A673 (cell line): ENCODE measurements at regions not wholly inside any gene's neighbourhood (a gene's known extent, or its start where the extent isn't known, plus 50 kb on each side); places are given as distances from the start of the nearest gene placed in this dataset.

Experiments
- BruUV-seq: library from RNA; stranded (reverse); fragments of 400-500 nt; replicated peaks from 2 replicates; lab custom pipeline; 2021; lab: Mats Ljungman, UMichigan
- CTCF ChIA-PET: fragments of 300-600 bp; sonication (Branson Sonifier 250); formaldehyde crosslinking; loops from one replicate; lab custom pipeline; 2022; ENCODE audit warnings: antibody characterized with exemption; lab: Charles Lee
- POLR2A ChIA-PET: fragments of 300-600 bp; sonication (Branson Sonifier 250); formaldehyde crosslinking; loops from one replicate; lab custom pipeline; 2022; ENCODE audit warnings: antibody characterized with exemption; ENCODE audit not compliant: low non-redundant PET; lab: Charles Lee
- DNase-seq: peaks from one replicate; pipeline ENCODE4 v3.0.0-alpha.2; 2015; ENCODE audit warnings: low spot score
- H3K27ac ChIP-seq: fragments of 200-600 bp; sonication (generic); 2 replicates; pipeline ENCODE4 v1.5.1; 2016; ENCODE audit warnings: mixed run types, low read depth, mild to moderate bottlenecking, mixed read lengths, antibody characterized with exemption, low read length; ENCODE audit not compliant: poor library complexity, severe bottlenecking
- H3K27me3 ChIP-seq: fragments of 200-600 bp; sonication (generic); replicated peaks from 2 replicates; pipeline ENCODE4 v1.6.1; 2017; ENCODE audit warnings: mixed run types, low read depth, mild to moderate bottlenecking, mixed read lengths, antibody characterized with exemption, low read length; ENCODE audit not compliant: insufficient read depth, poor library complexity
- H3K36me3 ChIP-seq: fragments of 200-600 bp; sonication (generic); 2 replicates; pipeline ENCODE4 v1.6.1; 2016; ENCODE audit warnings: mixed run types, mild to moderate bottlenecking, mixed read lengths, antibody characterized with exemption, low read length; ENCODE audit not compliant: insufficient read depth, poor library complexity, severe bottlenecking
- H3K4me1 ChIP-seq: fragments of 200-600 bp; sonication (generic); 2 replicates; pipeline ENCODE4 v1.6.1; 2017; ENCODE audit warnings: mixed run types, mild to moderate bottlenecking, mixed read lengths, antibody characterized with exemption, low read length; ENCODE audit not compliant: insufficient read depth, poor library complexity, severe bottlenecking
- H3K4me3 ChIP-seq: fragments of 200-600 bp; sonication (generic); 2 replicates; pipeline ENCODE4 v1.5.1; 2016; ENCODE audit warnings: low read depth, mixed run types, mild to moderate bottlenecking, mixed read lengths, low read length; ENCODE audit not compliant: poor library complexity, severe bottlenecking
- H3K9me3 ChIP-seq: fragments of 200-600 bp; sonication (generic); 2 replicates; pipeline ENCODE4 v1.6.1; 2016; ENCODE audit warnings: mixed run types, low read depth, mild to moderate bottlenecking, mixed read lengths, antibody characterized with exemption, low read length; ENCODE audit not compliant: poor library complexity, severe bottlenecking
- CTCF ChIP-seq: fragments of 300-800, 200-600 bp; sonication (generic); conservative IDR thresholded peaks from 2 replicates; pipeline ENCODE4 v1.5.1; 2017; ENCODE audit warnings: low read depth, mild to moderate bottlenecking, antibody characterized with exemption, low read length, moderate library complexity, mixed read lengths
- EZH2 ChIP-seq: fragments of 200-600 bp; sonication (generic); IDR thresholded peaks from 2 replicates; pipeline ENCODE4 v1.6.1; 2017; ENCODE audit warnings: borderline replicate concordance, low read depth, mild to moderate bottlenecking, mixed read lengths, antibody characterized with exemption, low read length; ENCODE audit not compliant: poor library complexity, severe bottlenecking
- intact Hi-C: fragments of 100-400 bp; cut with micrococcal nuclease; formaldehyde crosslinking; loops from one replicate; pipeline ENCODE4 v1.10.0; 2022; ENCODE audit not compliant: unreplicated experiment

GRCh38 chr16:5722116-5722619 lies 624.6 kb upstream of the EEF2KMT start:
- ChIA-PET POLR2A (no interaction called here), CTCF (no interaction called here)
- DNase-seq = no peak
- TF ChIP-seq EZH2 (no peak), CTCF (no peak)
- Histone ChIP-seq H3K27ac (no peak overlapping the region), H3K4me1 (no peaks in the 10 kb centered on the region), H3K9me3 (no peaks in the 10 kb centered on the region), H3K27me3 (no peaks in the 10 kb centered on the region), H3K36me3 (no peaks in the 10 kb centered on the region), H3K4me3 (no peak overlapping the region)
- intact Hi-C loops = no loop called here
- no TSS peak for BruUV-seq

- H3K9me3 ChIP-seq = peaks cover 12% of the 10 kb centered on the region
- BruUV-seq = no TSS peak
- no peaks in the 10 kb centered on the region for H3K27me3 ChIP-seq
- DNase-seq = no peak
- no peaks in the 10 kb centered on the region for H3K4me1 ChIP-seq
- CTCF ChIA-PET = no interaction called here
- intact Hi-C loops = no loop called here
- TF ChIP-seq EZH2 (no peak), CTCF (no peak)
- no peak overlapping the region for H3K27ac ChIP-seq
- no peaks in the 10 kb centered on the region for H3K36me3 ChIP-seq
- POLR2A ChIA-PET = no interaction called here
- H3K4me3 ChIP-seq = no peak overlapping the region
These were observed 617.6 kb upstream of the EEF2KMT start for GRCh38 chr16:5715155-5715554.

- intact Hi-C loops = no loop called here
- POLR2A ChIA-PET = no interaction called here
- Histone ChIP-seq H3K9me3 (peaks cover 12% of the 10 kb centered on the region), H3K27ac (no peak overlapping the region), H3K4me3 (no peak overlapping the region), H3K27me3 (no peaks in the 10 kb centered on the region), H3K4me1 (no peaks in the 10 kb centered on the region), H3K36me3 (no peaks in the 10 kb centered on the region)
- CTCF ChIA-PET = no interaction called here
- BruUV-seq = no TSS peak
- TF ChIP-seq CTCF = no peak
- no peak for TF ChIP-seq EZH2
- DNase-seq = peak; percentile 48
These were observed 612.3 kb upstream of the EEF2KMT start for GRCh38 chr16:5709889-5710288.
